ACHN (cell line): ENCODE measurements at regions not wholly inside any gene's neighbourhood (a gene's known extent, or its start where the extent isn't known, plus 50 kb on each side); places are given as distances from the start of the nearest gene placed in this dataset.

Experiments used
- DNase-seq: peaks from one replicate; pipeline ENCODE4 v3.0.0-alpha.2; 2015
- in situ Hi-C: cut with HindIII; loops from 2 replicates; pipeline ENCODE4 v1.10.0; 2017; ENCODE audit warnings: low sequenced_read_pairs, low pct_ligation_motif_present, low pct_unique_long_range_greater_than_20kb

DNA sequence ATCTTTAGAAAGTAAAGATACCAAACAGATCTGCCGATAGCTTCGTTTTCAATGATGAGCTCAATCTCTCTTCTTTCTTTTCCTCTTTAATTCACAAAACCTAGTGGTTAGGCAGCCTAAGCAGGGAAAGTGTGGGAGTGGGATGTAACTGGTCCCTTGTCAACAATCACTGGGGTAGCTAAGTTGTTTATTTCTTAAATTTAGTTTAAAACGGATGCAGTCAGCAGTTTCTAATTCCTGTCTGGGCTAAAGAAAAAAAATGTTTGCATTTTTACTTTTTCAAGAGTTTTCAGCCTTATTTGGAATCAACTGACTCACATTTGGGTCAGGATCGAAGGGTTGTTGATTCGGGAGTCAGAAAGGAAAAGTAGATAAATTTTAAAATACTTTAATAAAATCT, 137.7 kb upstream of the TACR1 start:
- in situ Hi-C loops: no loop called here
- no peak for DNase-seq

DNA sequence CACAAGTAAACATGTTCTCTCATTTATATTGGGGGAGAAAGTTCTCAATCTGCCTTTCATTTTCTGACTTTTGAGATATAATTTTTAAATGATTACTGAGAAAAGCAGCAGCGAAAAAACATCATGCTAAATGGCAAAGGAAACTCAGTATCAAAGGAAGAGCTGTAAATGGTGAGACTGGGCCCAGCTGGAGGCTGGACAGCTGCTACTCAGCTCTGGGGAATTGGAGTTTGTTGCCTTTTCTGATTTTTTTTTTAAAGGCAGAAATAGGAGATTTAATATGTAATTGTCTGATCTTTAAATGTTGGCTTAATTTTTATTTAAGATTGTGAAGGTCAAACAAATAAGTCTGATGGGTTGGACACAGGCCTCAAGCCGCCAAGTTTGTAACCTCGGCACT, 137.1 kb upstream of the TACR1 start:
- in situ Hi-C loops: no loop called here

DNA sequence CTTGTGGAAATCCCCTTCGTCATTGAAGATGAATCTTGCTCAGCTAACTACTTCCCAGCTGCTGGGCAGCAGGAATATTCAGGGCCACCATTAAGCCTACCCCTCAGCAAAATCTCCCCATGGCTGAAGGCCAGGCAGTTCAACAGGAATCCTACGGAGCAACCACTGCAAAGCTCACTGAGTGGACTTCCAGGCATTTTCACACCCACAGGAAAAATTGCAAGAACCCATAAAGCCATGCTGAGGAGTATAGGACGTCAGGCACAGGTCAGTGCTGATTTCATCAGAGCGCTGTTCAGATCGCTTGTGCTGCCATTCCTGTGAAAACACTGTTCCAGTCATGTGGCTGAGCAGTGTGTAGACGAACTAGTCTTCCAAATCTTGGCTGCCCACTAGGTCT, 134.8 kb upstream of the TACR1 start:
- in situ Hi-C loops: no loop called here
- DNase-seq: no peak

More for the DNA sequence above, 137.1 kb upstream of the TACR1 start:
- DNase-seq: no peak

DNA sequence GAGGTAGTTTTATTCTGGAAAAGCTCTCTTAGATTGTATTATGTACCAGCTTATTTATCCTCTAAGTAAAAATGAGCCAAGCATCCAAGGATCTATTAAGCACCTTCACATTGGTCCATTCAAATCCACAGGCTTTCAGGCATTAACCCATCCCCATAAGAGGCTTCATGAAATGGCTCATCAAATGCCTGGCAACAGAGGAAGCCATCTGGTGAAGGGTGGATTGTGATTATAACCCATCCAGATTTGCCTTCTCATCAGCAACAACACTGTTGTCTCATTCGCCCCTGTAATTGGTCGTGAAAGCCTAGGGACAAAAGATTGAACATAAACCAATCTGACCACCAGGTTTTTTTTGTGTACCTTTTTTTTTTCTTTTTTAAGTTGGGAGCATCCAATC, 134.3 kb upstream of the TACR1 start:
- no peak for DNase-seq
- in situ Hi-C loops: no loop called here

DNA sequence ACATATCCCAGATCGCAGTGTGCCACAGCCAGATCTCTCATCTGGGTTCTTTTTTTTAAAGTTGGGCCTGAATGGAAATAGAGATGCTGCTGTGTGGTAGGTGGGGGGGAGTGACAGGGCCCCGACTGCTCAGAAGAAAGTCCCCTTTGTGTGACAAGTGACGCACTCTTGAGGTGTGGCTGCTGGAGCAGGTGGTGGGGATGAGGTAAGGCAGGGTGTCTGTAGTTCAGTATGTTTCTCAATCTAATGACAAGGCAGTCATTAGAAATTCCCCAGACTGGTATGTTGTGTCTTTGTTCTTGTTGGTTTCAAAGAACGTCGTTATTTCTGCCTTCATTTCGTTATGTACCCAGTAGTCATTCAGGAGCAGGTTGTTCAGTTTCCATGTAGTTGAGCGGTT, 128.8 kb upstream of the TACR1 start:
- in situ Hi-C loops: no loop called here
- no peak for DNase-seq

DNA sequence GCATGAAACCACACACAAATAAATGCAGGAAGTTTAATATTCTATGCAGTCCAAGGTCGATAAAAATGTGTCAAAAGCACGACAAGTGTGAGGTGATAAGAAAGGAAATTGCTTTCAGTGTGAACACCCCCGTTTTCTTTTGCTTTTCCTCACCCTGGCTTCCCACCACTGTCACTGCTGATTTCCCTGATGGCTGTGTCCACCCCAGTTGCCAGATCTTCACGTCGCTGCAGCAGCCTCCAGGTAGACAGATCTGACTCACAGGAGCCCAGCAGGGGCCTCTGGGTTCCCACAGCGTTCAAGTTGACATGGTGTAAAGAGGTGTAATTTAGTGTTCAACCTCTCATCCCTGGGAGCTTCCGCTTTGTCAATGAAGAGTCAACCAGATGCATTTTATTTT, 128.0 kb upstream of the TACR1 start:
- in situ Hi-C loops: no loop called here
- DNase-seq: no peak

DNA sequence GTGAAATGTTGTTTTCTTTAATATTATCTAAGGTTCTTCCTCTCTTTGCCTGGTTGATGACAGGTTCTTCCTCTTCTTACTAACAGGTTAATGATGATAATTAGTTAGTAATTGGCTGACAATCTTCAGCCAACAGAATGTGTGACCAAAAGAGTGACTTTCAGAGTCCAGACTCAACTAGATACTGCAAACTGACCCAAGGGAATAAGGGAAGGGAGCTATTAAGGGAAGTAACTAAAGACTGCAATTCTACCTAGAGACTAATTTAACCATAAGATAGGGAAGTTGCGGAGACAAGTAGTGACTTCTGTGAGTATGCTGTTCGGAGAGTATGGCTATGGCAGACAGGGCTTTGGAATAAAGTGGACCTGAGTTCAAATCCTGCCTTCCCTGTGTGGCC, 127.3 kb upstream of the TACR1 start:
- in situ Hi-C loops: no loop called here
- no peak for DNase-seq

DNA sequence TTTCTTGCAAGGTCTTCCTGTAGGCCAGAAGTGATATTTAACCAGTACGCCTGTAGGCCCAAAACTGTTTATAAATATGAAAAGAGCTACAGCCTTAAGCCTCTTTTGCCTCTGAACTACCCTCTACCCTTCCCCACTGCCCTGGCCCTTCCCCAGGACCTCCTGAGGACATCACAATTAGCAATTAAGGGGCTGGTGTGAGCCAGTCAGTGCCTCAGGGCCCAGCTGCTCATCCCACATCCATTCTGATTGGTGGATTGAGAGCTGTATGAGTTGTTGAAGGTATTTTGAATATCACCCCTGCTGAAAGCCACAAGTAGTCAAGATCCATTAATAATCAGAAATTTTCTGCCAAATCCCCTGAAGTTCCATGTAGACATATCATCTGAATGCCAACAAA, 126.3 kb upstream of the TACR1 start:
- in situ Hi-C loops: no loop called here
- DNase-seq: no peak

DNA sequence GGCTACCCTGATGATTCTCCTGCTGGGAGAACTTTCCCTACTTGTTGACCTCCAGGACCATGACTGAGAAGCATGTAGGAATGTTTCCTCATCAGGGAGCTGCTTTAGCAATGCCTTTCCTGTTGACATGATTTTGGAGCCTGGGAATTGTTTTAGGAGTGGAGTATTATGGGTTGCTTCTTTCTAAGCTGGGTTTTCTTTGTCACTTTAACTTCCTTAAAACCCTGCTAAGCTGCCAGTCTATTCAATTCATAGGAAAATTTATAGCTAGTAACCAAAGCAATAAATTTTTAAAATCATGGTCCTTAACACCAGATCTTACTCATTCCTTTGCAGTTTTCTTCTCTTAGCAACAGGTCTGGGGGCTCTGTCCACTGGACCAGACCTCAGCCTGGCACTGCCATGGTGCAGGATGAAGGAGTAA, 125.6 kb upstream of the TACR1 start:
- in situ Hi-C loops: no loop called here
- no peak for DNase-seq

DNA sequence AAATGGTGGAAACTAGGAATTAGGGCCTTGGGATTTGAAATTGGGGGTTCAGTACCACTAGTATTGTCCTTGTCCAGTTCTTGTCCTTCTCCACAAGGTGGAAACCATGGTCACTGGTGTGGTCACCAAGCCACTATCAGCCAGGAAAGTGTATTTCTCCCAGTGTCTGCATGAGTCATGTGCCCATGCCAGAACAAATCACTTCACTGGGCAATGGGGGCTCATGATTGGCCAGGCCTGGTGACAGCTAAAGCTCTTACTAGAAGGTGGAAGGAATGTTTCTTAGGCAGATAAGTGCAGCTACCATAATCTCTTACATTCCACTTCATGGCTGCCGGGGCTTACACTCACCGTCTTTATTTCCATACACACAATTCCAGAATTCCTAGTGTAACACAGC, 124.8 kb upstream of the TACR1 start:
- in situ Hi-C loops: no loop called here
- no peak for DNase-seq

DNA sequence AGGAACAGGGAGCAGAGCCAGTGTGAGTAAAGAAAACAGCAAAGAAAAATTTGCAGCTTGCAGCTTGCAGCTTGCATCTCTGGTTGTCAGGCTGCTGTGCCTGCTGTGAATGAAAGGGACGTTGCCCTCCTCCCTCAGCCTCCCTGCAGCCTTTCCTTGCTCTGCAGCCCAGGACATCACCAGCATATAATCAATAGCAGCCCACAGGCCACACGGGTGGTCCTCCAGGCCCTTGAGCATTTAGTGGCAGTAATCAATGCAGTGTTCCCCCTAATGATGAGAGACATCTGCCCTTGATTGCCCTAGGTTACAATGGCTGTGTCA, 122.2 kb upstream of the TACR1 start:
- in situ Hi-C loops: no loop called here
- DNase-seq: no peak

DNA sequence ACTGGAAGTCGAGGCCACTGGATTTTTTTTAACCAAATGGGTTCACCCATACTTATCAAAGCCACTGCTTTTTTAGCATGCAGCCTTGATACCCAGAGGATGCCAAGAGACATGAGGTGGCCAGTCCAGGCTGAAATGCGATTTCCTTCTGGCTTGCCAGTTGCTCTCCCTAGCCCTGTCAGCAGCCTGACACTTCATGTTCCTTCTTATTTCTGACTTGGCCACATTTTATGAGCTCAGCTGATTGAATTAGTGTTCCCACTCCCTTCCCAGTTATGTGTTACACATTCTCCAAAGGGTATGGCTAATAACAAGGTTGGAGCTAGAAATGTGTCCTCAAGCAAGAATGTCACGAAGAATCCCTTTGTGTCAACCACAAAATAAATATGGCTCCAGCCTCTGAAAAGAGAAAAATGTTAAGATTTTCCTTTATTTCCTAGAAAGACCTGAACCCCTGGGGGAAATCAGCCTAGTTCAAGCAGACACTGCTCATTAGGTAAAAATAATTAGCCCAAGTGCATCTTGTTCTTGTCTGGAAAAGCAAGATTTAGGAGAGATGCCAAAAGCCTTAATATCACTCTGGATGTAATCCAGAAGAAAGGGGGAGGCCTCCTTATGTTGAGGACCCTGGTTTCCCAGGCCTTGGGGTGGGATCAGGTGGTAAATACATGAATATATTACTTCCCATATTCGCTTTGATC, 121.7 kb upstream of the TACR1 start:
- in situ Hi-C loops: no loop called here
- DNase-seq: no peak

DNA sequence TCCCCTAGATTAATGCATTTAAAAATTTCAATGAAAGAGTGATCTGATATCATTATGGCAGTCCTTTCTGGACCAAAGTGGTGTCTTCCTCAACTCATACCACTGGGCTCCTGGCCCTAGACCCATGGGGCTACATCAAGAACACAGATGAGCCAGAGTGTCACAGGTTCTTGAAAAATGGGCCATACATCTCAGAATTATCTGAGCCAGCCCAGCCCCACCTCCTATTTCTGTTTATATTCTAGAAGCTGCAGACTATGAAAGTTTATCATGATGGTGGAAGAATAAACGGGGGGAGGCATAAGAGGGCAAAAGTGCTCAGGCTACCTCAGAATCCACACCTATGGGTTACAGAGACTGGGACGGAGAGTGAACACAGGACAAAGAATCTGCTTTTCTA, 120.6 kb upstream of the TACR1 start:
- no peak for DNase-seq
- in situ Hi-C loops: no loop called here

DNA sequence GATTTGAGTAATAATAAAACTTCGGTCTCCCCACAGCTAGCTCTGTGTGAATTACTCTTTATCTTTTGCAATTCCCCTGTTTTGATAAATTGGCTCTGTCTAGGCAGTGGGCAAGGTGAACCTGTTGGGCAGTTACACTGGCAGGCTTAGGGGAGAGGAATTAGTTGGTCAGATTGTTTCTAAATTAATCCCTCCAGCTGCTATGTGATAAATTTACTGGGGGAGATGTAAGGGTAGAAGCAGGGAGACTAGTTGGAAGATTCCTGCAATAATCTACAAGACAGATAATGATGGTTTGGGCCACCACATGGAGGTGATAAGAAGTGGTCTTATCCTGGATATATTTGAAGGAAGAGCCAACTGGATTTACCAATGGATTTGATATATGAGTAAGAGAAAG, 118.5 kb upstream of the TACR1 start:
- in situ Hi-C loops: no loop called here
- DNase-seq: no peak

DNA sequence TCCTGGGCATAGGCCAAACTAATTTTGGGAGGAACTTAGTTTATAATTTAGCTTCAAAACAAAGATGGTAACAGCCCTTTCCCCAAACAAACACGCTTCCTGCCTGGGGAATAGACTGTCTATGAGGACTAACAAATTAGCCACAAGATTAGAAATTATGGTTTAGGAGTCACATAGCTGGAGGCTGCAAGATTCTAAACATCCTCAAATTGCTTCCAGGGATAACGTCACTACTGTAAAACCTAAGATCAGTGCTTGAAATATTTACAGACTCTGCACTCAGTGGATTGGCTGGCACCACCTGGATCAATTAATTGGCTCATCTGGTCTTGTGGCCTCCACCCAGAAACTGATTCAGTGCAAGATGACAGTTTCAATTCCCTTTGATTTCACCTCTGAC, 118.0 kb upstream of the TACR1 start:
- in situ Hi-C loops: no loop called here
- no peak for DNase-seq

DNA sequence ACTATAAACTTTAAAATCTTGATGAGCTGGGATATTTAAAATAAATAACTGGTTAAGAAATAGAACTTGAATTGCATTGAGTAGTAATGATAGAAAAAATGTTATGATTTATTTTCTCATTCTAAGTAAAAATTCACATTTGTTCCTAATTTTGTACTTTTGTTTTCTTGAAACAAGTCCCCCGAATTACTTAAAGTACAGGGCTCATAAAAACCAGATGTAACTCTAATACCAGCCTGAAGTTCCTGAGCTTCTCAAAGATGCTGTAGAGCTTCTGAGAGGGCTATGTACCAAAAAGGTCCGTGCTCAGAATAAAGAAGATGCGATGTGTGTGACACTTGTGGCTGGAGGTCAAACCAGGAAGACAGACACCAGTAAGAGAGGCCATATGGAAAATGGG, 116.1 kb upstream of the TACR1 start:
- DNase-seq: no peak
- in situ Hi-C loops: no loop called here

DNA sequence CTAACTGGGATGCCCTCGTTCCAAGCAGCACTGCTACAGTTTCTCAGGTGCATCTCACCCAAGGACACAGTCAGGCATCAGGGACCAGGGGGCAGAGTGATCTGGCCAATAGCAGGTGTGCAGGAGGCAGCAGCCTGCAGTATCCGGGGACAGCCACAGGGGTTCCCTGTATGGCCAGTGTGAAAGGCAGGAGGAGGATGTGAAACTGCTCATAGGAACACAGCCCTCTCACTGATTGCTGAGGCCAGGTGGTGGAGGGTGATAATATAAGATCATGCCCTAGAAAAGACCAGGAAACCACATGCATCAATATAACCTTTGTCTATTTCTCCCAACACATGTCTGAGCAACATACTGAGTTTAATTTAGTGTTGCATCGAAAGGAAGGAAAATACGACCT, 112.7 kb upstream of the TACR1 start:
- in situ Hi-C loops: no loop called here
- DNase-seq: no peak

DNA sequence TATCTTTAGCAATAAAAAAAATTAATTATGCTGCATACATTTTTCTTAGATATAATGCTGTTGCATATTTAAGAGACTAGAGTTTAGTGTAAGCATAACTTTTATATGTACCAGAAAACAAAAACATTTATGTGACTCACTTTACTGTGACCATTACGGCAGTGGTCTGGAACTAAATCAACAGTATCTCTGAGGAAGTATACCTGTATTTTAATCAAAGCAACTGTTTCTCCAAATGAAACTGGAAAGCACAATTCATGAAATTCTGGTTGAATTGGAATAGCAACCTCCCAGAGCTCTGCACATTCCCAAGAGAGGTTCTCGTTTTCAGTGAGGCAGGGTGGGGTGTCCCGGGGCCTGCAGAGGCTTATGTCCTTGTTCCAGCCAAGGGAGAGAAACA, 112.2 kb upstream of the TACR1 start:
- no peak for DNase-seq
- in situ Hi-C loops: no loop called here

DNA sequence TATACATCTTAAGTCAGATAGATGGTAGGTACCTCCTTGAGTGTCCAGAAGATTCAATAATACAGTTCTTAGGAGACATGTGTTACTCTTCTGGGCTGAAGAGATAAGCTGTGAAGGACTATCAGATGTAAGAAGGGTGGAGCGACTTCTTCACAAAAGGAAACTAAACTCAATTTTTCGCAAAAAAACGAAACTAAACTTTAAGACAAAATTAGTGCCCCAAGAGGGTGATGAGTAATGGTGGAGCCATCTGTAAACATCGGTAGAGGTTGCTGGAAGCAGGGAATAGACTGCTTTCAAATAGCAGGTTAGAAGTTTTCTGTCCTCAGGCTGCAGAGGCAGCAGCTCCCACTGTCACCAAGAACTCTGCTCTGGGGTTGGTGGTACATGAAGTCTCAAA, 111.6 kb upstream of the TACR1 start:
- in situ Hi-C loops: no loop called here
- no peak for DNase-seq

DNA sequence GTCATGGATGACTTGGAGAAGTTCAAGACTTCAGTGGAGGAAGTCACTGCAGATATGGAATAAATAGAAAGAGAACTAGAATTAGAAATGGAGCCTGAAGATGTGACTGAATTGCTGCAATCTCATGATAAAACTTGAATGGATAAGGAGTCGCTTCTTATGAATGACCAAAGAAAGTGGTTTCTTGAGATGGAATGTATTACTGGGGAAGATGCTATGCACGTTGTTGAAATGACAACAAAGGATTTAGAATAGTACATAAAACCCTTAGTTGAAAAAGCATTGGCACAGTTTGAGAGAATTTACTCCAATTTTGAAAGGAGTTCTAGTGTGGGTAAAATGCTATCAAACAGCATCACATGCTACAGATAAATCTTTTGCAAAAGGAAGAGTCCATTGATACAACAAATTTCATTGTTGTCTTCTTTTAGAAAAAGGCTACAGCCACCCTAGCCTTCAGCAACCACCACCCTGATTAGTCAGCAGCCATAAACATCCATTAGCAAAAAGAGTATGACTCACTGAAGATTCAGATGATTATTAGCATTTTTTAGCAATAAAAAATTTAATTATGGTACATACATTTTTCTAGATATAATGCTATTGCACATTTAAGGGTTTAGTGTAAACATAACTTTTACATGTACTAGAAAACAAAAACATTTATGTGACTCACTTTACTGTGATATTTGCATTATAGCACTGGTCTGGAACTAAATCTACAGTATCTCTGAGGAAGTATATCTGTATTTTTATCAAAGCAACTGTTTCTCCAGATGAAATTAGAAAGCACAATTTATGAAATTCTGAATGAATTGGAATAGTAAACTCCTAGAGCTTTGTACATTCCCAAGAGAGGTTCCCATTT, 110.5 kb upstream of the TACR1 start:
- in situ Hi-C loops: no loop called here
- DNase-seq: no peak
